Stimulated activated memory B cell treated with anti-CD40 and anti-IgM and Interleukin-4, amounts not matched to agents 10 μg/mL and 1 μg/mL and 100 μg/mL, for 72 hours (primary cell): ENCODE measurements at regions not wholly inside any gene's neighbourhood (a gene's known extent, or its start where the extent isn't known, plus 50 kb on each side); places are given as distances from the start of the nearest gene placed in this dataset.

Source experiments
- ATAC-seq: fragments of 150-1000 bp; cut with Tn5 transposase; 2 replicates; pipeline ENCODE4 v1.10.0; 2021
- H3K27ac Mint-ChIP-seq: one replicate; pipeline ENCODE4 v1.8.0; 2022; ENCODE audit warnings: mild to moderate bottlenecking, mixed read lengths
- H3K27me3 Mint-ChIP-seq: one replicate; pipeline ENCODE4 v1.8.0; 2022; ENCODE audit warnings: mixed read lengths
- H3K36me3 Mint-ChIP-seq: one replicate; pipeline ENCODE4 v1.8.0; 2022; ENCODE audit warnings: mixed read lengths
- H3K4me1 Mint-ChIP-seq: one replicate; pipeline ENCODE4 v1.8.0; 2022; ENCODE audit warnings: mixed read lengths
- H3K4me3 Mint-ChIP-seq: one replicate; pipeline ENCODE4 v1.8.0; 2022; ENCODE audit warnings: mild to moderate bottlenecking, moderate library complexity, mixed read lengths
- H3K9me3 Mint-ChIP-seq: one replicate; pipeline ENCODE4 v1.8.0; 2022; ENCODE audit warnings: mixed read lengths

DNA sequence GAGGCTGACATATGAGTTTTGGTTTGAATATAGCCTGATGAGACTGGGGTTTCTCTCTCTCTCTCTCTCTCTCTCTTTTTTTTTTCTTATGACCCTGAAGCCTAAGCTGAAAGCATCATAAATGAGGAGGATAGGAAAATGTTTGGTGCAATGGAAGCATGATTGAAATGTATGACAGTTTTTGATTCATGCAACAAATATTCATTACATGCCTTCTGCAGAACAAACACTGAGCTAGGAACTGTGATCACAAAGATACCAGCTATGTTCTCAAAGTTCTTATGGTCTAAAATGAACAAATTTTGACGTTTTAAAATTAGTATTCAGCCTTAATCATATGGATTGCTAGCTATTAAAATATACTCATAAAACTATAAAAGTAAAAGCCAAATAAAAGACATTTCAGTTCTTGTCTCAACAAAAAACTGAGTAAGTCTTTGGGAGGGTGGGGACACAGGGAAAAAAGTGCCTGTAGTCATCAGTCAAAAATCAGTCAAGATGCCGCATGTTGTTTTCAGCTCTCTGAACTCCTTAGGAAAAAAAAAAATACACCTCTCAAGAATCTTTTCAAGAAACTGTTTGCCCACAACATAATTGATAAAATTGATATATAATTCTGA lies 57.2 kb downstream of the NKX6-1 start:
- Mint-ChIP-seq H3K4me1 (no peaks in the 10 kb centered on the region), H3K36me3 (no peaks in the 10 kb centered on the region), H3K4me3 (no peak overlapping the region), H3K9me3 (no peaks in the 10 kb centered on the region), H3K27ac (no peak overlapping the region), H3K27me3 (peaks cover 7% of the 10 kb centered on the region)
- no peak for ATAC-seq

GRCh38 chr4:84439996-84440395 lies 59.1 kb downstream of the NKX6-1 start:
- Mint-ChIP-seq H3K4me3 (no peak overlapping the region), H3K27ac (no peak overlapping the region), H3K27me3 (peaks cover 6% of the 10 kb centered on the region), H3K4me1 (no peaks in the 10 kb centered on the region), H3K9me3 (no peaks in the 10 kb centered on the region), H3K36me3 (no peaks in the 10 kb centered on the region)
- ATAC-seq, result no peak

DNA sequence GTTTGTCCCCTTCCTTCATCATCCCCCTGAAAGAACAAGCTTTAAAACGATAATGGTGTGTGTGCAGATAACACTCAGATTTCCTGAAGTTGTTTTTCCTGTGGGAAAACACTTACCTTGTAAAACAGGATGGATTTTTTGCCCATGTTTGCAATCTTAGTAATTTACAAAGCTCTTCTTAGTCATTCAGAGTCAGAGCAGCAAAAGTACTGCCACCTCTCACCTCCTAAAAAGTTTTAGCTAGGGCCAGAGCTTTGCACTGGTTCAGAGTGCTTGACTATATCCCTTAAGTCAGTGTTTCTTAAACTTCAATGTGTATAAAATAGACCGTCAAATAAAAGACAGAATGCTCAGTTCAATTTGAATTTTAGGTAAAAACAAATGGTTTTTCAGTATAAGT lies 62.3 kb downstream of the NKX6-1 start:
- no peak for ATAC-seq
- Mint-ChIP-seq H3K27me3 (no peaks in the 10 kb centered on the region), H3K4me3 (no peak overlapping the region), H3K9me3 (peaks cover 3% of the 10 kb centered on the region), H3K4me1 (no peaks in the 10 kb centered on the region), H3K36me3 (no peaks in the 10 kb centered on the region), H3K27ac (no peak overlapping the region)

- no peak overlapping the region for H3K4me3 Mint-ChIP-seq
- H3K4me1 Mint-ChIP-seq, result no peaks in the 10 kb centered on the region
- H3K27ac Mint-ChIP-seq, result no peak overlapping the region
- H3K36me3 Mint-ChIP-seq, result no peaks in the 10 kb centered on the region
- no peaks in the 10 kb centered on the region for H3K27me3 Mint-ChIP-seq
- peaks cover 3% of the 10 kb centered on the region for H3K9me3 Mint-ChIP-seq
- ATAC-seq, result no peak
Measured at GRCh38 chr4:84434344-84434743, 64.7 kb downstream of the NKX6-1 start.

- H3K4me3 Mint-ChIP-seq, result no peak overlapping the region
- H3K36me3 Mint-ChIP-seq, result no peaks in the 10 kb centered on the region
- no peak for ATAC-seq
- H3K27me3 Mint-ChIP-seq, result no peaks in the 10 kb centered on the region
- no peaks in the 10 kb centered on the region for H3K4me1 Mint-ChIP-seq
- no peak overlapping the region for H3K27ac Mint-ChIP-seq
- peaks cover 3% of the 10 kb centered on the region for H3K9me3 Mint-ChIP-seq
Measured at GRCh38 chr4:84433633-84434222, 65.4 kb downstream of the NKX6-1 start.

GRCh38 chr4:84432713-84433112 lies 66.4 kb downstream of the NKX6-1 start:
- H3K36me3 Mint-ChIP-seq, result no peaks in the 10 kb centered on the region
- H3K9me3 Mint-ChIP-seq, result peaks cover 3% of the 10 kb centered on the region
- H3K27ac Mint-ChIP-seq, result no peak overlapping the region
- H3K27me3 Mint-ChIP-seq, result no peaks in the 10 kb centered on the region
- H3K4me1 Mint-ChIP-seq, result no peaks in the 10 kb centered on the region
- ATAC-seq, result no peak
- H3K4me3 Mint-ChIP-seq, result no peak overlapping the region

GRCh38 chr4:84420608-84421007 lies 78.5 kb downstream of the NKX6-1 start:
- no peaks in the 10 kb centered on the region for H3K4me1 Mint-ChIP-seq

GRCh38 chr4:84419201-84419600 lies 79.9 kb downstream of the NKX6-1 start:
- no peak for ATAC-seq
- H3K4me1 Mint-ChIP-seq, result no peaks in the 10 kb centered on the region
- no peak overlapping the region for H3K4me3 Mint-ChIP-seq
- H3K27ac Mint-ChIP-seq, result no peak overlapping the region
- H3K36me3 Mint-ChIP-seq, result no peaks in the 10 kb centered on the region
- H3K9me3 Mint-ChIP-seq, result no peaks in the 10 kb centered on the region
- H3K27me3 Mint-ChIP-seq, result no peaks in the 10 kb centered on the region

More at GRCh38 chr4:84420608-84421007, 78.5 kb downstream of the NKX6-1 start:
- Mint-ChIP-seq H3K36me3 (no peaks in the 10 kb centered on the region), H3K27ac (no peak overlapping the region), H3K4me3 (no peak overlapping the region), H3K9me3 (peaks cover 3% of the 10 kb centered on the region), H3K27me3 (no peaks in the 10 kb centered on the region)
- no peak for ATAC-seq

- H3K4me1 Mint-ChIP-seq, result no peaks in the 10 kb centered on the region
- H3K9me3 Mint-ChIP-seq, result no peaks in the 10 kb centered on the region
- H3K27ac Mint-ChIP-seq, result no peak overlapping the region
- no peak for ATAC-seq
- no peaks in the 10 kb centered on the region for H3K36me3 Mint-ChIP-seq
- H3K27me3 Mint-ChIP-seq, result no peaks in the 10 kb centered on the region
- H3K4me3 Mint-ChIP-seq, result no peak overlapping the region
Measured at GRCh38 chr4:84417997-84418709, 80.9 kb downstream of the NKX6-1 start.

DNA sequence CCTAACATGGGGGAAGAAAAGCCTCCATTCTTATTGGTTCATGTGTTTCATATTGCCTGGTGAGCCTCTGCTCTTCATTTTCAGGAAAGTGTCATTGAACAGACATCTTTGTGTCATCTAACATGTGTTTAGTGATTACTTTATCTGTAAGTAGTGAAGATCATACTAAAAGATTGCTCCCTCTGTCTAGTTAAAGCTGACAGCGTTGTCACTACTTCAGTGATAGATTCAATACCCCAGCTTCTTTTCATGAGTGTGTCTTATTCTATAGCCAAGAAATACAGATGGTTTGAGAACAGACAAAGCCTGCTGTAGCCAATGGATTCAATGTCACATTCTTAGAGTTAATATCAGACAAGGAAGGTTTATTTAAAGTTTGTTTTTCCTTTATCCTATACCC lies 85.1 kb downstream of the NKX6-1 start:
- Mint-ChIP-seq H3K4me1 (no peaks in the 10 kb centered on the region), H3K36me3 (no peaks in the 10 kb centered on the region), H3K4me3 (no peak overlapping the region), H3K27me3 (no peaks in the 10 kb centered on the region), H3K27ac (no peak overlapping the region), H3K9me3 (peaks cover 2% of the 10 kb centered on the region)
- no peak for ATAC-seq

- no peak for ATAC-seq
- H3K27me3 Mint-ChIP-seq, result no peaks in the 10 kb centered on the region
- H3K9me3 Mint-ChIP-seq, result peaks cover 2% of the 10 kb centered on the region
- no peak overlapping the region for H3K27ac Mint-ChIP-seq
- H3K4me3 Mint-ChIP-seq, result no peak overlapping the region
- no peaks in the 10 kb centered on the region for H3K36me3 Mint-ChIP-seq
- H3K4me1 Mint-ChIP-seq, result no peaks in the 10 kb centered on the region
Measured at GRCh38 chr4:84413480-84413879, 85.6 kb downstream of the NKX6-1 start.

GRCh38 chr4:84412062-84412461 lies 87.0 kb downstream of the NKX6-1 start:
- Mint-ChIP-seq H3K27ac (no peak overlapping the region), H3K4me1 (no peaks in the 10 kb centered on the region), H3K9me3 (peaks cover 2% of the 10 kb centered on the region), H3K27me3 (no peaks in the 10 kb centered on the region), H3K4me3 (no peak overlapping the region), H3K36me3 (no peaks in the 10 kb centered on the region)
- ATAC-seq, result no peak

- H3K9me3 Mint-ChIP-seq, result peaks cover 2% of the 10 kb centered on the region
- no peak overlapping the region for H3K27ac Mint-ChIP-seq
- H3K4me3 Mint-ChIP-seq, result no peak overlapping the region
- H3K27me3 Mint-ChIP-seq, result no peaks in the 10 kb centered on the region
- ATAC-seq, result no peak
- no peaks in the 10 kb centered on the region for H3K36me3 Mint-ChIP-seq
- H3K4me1 Mint-ChIP-seq, result no peaks in the 10 kb centered on the region
Measured at GRCh38 chr4:84407554-84408407, 91.3 kb downstream of the NKX6-1 start.

GRCh38 chr4:84403656-84404055 lies 95.4 kb downstream of the NKX6-1 start:
- no peak overlapping the region for H3K27ac Mint-ChIP-seq
- no peak overlapping the region for H3K4me3 Mint-ChIP-seq
- no peaks in the 10 kb centered on the region for H3K4me1 Mint-ChIP-seq
- H3K27me3 Mint-ChIP-seq, result no peaks in the 10 kb centered on the region
- H3K36me3 Mint-ChIP-seq, result no peaks in the 10 kb centered on the region
- ATAC-seq, result no peak
- peaks cover 3% of the 10 kb centered on the region for H3K9me3 Mint-ChIP-seq

GRCh38 chr4:84401701-84402306 lies 97.3 kb downstream of the NKX6-1 start:
- Mint-ChIP-seq H3K36me3 (no peaks in the 10 kb centered on the region), H3K9me3 (peaks cover 3% of the 10 kb centered on the region), H3K27ac (no peak overlapping the region), H3K27me3 (no peaks in the 10 kb centered on the region), H3K4me3 (no peak overlapping the region), H3K4me1 (no peaks in the 10 kb centered on the region)
- no peak for ATAC-seq
